MV-4-11 (cell line): ENCODE measurements at regions not wholly inside any gene's neighbourhood (a gene's known extent, or its start where the extent isn't known, plus 50 kb on each side); places are given as distances from the start of the nearest gene placed in this dataset.
"Not testable (repeated sequence)": the region's sequence is repeated elsewhere in the genome, so short reads cannot be mapped to it uniquely, and the experiment has no call there.

Experiments used
- DNase-seq: peaks from one replicate; lab custom pipeline; 2025; lab: John Stamatoyannopoulos, UW

- DNase-seq, result no peak
These were observed 141.8 kb downstream of the SIM1 start for GRCh38 chr6:100322886-100323285.

- DNase-seq, result no peak
These were observed 144.0 kb downstream of the SIM1 start for GRCh38 chr6:100320686-100321085.

GRCh38 chr6:100317031-100317430, 147.7 kb downstream of the SIM1 start:
- no peak for DNase-seq

- no peak for DNase-seq
These were observed 150.5 kb downstream of the SIM1 start for GRCh38 chr6:100314186-100314585.

- DNase-seq, result no peak
These were observed 152.9 kb downstream of the SIM1 start for GRCh38 chr6:100311707-100312251.

GRCh38 chr6:100309174-100309573, 155.5 kb downstream of the SIM1 start:
- DNase-seq, result no peak

- DNase-seq, result no peak
These were observed 157.2 kb downstream of the SIM1 start for GRCh38 chr6:100307561-100307960.

- DNase-seq, result no peak
These were observed 159.4 kb downstream of the SIM1 start for GRCh38 chr6:100305209-100305869.

- DNase-seq, result peak; percentile 22
These were observed 160.1 kb downstream of the SIM1 start for GRCh38 chr6:100304575-100304974.

GRCh38 chr6:100301731-100302130, 163.0 kb downstream of the SIM1 start:
- no peak for DNase-seq

- DNase-seq, result no peak
These were observed 164.4 kb downstream of the SIM1 start for GRCh38 chr6:100300221-100300736.

- no peak for DNase-seq
These were observed 167.7 kb downstream of the SIM1 start for GRCh38 chr6:100296810-100297544.

GRCh38 chr6:100295172-100295571, 169.5 kb downstream of the SIM1 start:
- DNase-seq, result not testable (repeated sequence)

GRCh38 chr6:100289285-100289684, 175.4 kb downstream of the SIM1 start:
- DNase-seq, result no peak

GRCh38 chr6:100288311-100288710, 176.4 kb downstream of the SIM1 start:
- no peak for DNase-seq

GRCh38 chr6:100283285-100283684, 181.4 kb downstream of the SIM1 start:
- no peak for DNase-seq

- DNase-seq, result no peak
These were observed 183.2 kb downstream of the SIM1 start for GRCh38 chr6:100281471-100281901.

- DNase-seq, result no peak
These were observed 188.2 kb downstream of the SIM1 start for GRCh38 chr6:100276311-100277057.

GRCh38 chr6:100274147-100274546, 190.6 kb downstream of the SIM1 start:
- DNase-seq, result no peak

- DNase-seq, result no peak
These were observed 193.1 kb downstream of the SIM1 start for GRCh38 chr6:100271625-100272024.

- DNase-seq, result no peak
These were observed 193.5 kb downstream of the SIM1 start for GRCh38 chr6:100271202-100271601.

- no peak for DNase-seq
These were observed 195.5 kb downstream of the SIM1 start for GRCh38 chr6:100269189-100269588.
